ENCODE measurements at regions not wholly inside any gene's neighbourhood (a gene's known extent, or its start where the extent isn't known, plus 50 kb on each side); places are given as distances from the start of the nearest gene placed in this dataset.

DNA sequence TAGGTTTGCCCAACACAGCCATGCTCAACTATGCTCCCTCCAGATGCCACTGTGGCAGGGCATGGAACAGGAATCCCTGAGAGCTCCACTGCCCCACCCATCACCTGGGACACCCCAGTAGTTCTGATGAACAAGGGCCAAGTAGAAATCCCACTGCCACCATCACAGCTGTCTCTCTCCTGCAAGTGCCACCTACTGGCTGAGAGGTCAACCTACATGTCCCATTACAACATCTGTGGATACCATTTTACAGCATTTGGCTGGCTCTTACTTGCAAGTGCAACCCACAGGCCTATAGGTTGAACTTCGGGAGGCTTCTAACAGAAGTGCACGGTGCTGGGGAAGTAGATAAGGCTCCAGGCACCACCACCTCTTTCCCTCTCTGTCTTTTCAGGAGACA lies 142.5 kb downstream of the CXXC4 start:
- H3K36me3 ChIP-seq (ENCODE audit: control insufficient read depth, insufficient read depth, low read length) = no peaks in the 10 kb centered on the region
- in situ Hi-C loops (cut with MboI) (no loop called here), intact Hi-C loops (cut with micrococcal nuclease) (no loop called here)
- WGBS (ENCODE audit: insufficient coverage, low coverage, missing lambda C conversion rate) = 0% methylated on average over 2 of the region's 2 CpGs
- ChIA-PET CTCF (ENCODE audit: low intra/inter-chr PET ratio) (no interaction called here), POLR2A (interaction anchor here (1.0 kb wide), 1 partner anchor 43 kb away, joined by 3 read pairs; no protein-coding TSS in a partner anchor)
- ATAC-seq (no peak), FAIRE-seq (no peak), DNase-seq (ENCODE audit: extremely low read depth in 1 of 4, low spot score in 3 of 4) (no peak)
- H3K9me3 ChIP-seq (replicated peaks; ENCODE audit: control insufficient read depth, insufficient read depth, low read depth, low read length) = peaks cover 4% of the 10 kb centered on the region; the same call in 1 of the 2 replicates
- H3K27ac ChIP-seq (ENCODE audit: extremely low read depth, low read depth, low read length) = no peak overlapping the region
- H3K4me2 ChIP-seq (ENCODE audit: insufficient read depth, low read length) = no peak overlapping the region
- H3K27me3 ChIP-seq (ENCODE audit: control insufficient read depth in 2 of 2, insufficient read depth in 2 of 2, low read length in 2 of 2) = no peaks in the 10 kb centered on the region
- TF ChIP-seq NFE2 (IDR thresholded peaks at IDR 0.05; ENCODE audit: low read depth) = no peak
- no peak for TF ChIP-seq MAX (CRISPR knock-in tag; IDR thresholded peaks at IDR 0.05)
- TF ChIP-seq GTF2A2 (tag; IDR thresholded peaks at IDR 0.05) = no peak
- TF ChIP-seq MCM7 (IDR thresholded peaks at IDR 0.05) = no peak
- TF ChIP-seq, protein P1, sequence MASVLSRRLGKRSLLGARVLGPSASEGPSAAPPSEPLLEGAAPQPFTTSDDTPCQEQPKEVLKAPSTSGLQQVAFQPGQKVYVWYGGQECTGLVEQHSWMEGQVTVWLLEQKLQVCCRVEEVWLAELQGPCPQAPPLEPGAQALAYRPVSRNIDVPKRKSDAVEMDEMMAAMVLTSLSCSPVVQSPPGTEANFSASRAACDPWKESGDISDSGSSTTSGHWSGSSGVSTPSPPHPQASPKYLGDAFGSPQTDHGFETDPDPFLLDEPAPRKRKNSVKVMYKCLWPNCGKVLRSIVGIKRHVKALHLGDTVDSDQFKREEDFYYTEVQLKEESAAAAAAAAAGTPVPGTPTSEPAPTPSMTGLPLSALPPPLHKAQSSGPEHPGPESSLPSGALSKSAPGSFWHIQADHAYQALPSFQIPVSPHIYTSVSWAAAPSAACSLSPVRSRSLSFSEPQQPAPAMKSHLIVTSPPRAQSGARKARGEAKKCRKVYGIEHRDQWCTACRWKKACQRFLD (CRISPR knock-in tag; IDR thresholded peaks at IDR 0.05) = no peak
- no peak for TF ChIP-seq MTA1 (IDR thresholded peaks at IDR 0.05; ENCODE audit: borderline replicate concordance)
- no peak for TF ChIP-seq CBX3 (IDR thresholded peaks at IDR 0.05; ENCODE audit: borderline replicate concordance in 1 of 2, low read length in 2 of 2)
- TF ChIP-seq GABPA (tag; conservative IDR thresholded peaks at IDR 0.05; ENCODE audit: low read depth) = no peak
- TF ChIP-seq SAP30 (IDR thresholded peaks at IDR 0.05; ENCODE audit: borderline replicate concordance, insufficient read depth, low read depth, low read length, poor library complexity, severe bottlenecking) = no peak
- H3K4me3 ChIP-seq = no peak overlapping the region
- H3K4me1 ChIP-seq (replicated peaks in 1 of 2; ENCODE audit: control insufficient read depth in 2 of 2, insufficient read depth in 2 of 2, low read length in 2 of 2) = no peaks in the 10 kb centered on the region
- H3K9me1 ChIP-seq (ENCODE audit: control insufficient read depth, insufficient read depth, low read length) = no peaks in the 10 kb centered on the region
- H3K79me2 ChIP-seq (ENCODE audit: control insufficient read depth, insufficient read depth, low read length) = no peaks in the 10 kb centered on the region
- H4K20me1 ChIP-seq (replicated peaks; ENCODE audit: control insufficient read depth, insufficient read depth, low read length) = no peaks in the 10 kb centered on the region
- H2AFZ ChIP-seq (ENCODE audit: low read depth, low read length) = no peak overlapping the region
- no peak overlapping the region for H3K9ac ChIP-seq (ENCODE audit: insufficient read depth in 1 of 2, low read depth in 2 of 2, low read length in 2 of 2)
- BruUV-seq (replicated peaks) = no TSS peak
